NOMO-1 (cell line): ENCODE measurements at regions not wholly inside any gene's neighbourhood (a gene's known extent, or its start where the extent isn't known, plus 50 kb on each side); places are given as distances from the start of the nearest gene placed in this dataset.

Experiments used
- DNase-seq, 2 experiments: peaks; one replicate each; lab custom pipeline; 2025; ENCODE audit not compliant: unreplicated experiment in 2 of 2; lab: John Stamatoyannopoulos, UW

DNA sequence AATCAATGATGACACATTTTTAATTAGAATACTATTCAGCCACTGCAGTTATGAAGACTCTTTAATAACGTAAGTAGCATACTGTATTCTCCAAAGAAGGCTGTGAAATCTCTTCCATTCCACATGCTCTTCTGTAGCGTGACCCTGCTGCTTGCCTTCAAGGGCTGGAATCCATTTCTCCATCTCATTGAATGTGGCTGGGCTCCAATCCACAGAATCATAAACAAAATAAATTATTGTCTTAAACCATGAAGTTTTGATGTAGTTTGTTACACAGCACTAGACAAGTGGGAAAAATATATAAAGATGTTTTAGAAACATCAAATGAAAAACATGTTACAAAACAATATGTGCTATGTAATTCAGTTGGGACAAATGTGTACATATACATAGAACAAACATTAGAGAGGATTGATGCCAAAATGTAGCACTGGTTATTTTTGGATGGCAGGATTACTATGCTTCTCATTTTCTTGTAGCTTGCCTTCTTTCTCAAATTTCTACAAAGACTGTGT, 410.8 kb upstream of the PODXL start:
- no peak for DNase-seq

DNA sequence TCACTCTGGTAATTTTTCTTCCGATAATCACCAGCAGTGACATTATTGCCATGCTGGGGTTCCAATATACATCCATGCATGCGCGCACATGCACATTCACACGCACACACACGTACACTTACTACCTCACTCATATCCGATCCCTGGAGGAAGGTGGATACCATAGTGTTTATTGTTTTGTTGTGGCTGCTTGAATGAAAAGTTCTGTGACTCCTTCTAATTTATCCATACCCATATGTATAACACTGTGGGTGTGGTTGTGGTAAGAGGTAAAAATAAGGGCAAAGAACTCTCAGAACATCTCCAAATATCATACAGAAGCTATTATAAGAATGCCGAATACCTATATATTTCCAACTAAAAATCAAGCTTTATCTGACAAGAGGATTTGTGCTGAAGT, 407.8 kb upstream of the PODXL start:
- no peak for DNase-seq

DNA sequence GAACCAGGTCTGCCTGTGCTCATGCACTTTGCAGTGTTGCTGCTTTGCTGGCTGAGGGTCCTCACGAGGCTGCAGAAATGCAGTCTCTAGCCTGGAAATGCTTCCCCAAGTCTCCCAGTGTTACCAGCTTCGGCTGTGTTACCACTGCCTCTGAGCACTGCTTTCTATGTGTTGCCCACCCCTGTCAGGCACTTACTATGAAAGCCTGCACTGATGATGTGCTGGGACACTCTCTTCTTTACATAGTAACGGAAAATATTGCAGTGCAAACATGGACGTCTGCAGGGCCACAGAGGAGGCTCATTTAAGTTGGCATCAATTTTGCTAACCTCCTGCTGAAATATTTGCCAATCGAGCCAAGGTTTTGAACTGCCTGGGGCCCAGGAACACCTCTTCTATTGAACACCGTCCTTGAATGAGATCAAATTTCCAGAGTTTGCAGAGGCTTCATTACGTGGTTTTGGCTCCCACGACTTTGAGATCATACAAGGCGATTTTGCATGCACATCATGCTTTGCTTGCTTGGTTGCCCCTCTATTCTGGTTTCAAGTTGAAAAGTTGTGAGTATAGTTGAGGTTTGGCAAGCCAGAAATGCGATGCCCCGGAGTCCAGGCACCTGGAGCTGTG, 404.7 kb upstream of the PODXL start:
- no peak for DNase-seq

DNA sequence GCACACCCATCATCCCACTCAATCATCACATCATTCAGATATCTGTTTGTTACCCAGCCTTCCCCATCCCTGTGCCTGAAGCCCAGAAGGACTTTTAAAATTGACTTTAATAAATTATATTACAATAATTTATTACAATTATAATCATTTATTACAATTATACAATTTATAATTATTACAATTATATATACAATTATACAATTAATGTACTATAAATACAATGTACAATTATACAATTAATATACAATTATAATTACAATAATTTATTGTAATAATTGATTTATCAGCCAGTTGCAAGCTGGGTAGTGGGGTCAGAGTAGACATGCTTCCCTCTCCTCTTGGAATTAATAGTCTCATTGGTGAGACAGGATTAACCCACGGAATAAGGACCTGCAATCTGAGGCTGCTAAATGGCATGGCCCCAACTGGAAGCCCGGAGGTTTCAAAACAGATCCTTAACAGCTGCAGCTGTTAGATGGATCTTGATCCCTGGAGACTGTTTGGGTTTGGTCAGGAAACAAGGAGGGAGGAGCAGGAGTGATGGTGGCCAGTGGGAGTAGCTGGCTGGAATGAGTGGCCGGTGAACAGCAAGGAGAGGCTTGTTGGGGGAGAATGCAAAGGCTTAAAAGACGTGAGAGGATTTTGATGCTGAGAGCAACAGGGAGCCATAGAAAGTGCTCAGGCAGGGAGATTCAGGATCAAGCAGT, 402.8 kb upstream of the PODXL start:
- DNase-seq, result no peak

DNA sequence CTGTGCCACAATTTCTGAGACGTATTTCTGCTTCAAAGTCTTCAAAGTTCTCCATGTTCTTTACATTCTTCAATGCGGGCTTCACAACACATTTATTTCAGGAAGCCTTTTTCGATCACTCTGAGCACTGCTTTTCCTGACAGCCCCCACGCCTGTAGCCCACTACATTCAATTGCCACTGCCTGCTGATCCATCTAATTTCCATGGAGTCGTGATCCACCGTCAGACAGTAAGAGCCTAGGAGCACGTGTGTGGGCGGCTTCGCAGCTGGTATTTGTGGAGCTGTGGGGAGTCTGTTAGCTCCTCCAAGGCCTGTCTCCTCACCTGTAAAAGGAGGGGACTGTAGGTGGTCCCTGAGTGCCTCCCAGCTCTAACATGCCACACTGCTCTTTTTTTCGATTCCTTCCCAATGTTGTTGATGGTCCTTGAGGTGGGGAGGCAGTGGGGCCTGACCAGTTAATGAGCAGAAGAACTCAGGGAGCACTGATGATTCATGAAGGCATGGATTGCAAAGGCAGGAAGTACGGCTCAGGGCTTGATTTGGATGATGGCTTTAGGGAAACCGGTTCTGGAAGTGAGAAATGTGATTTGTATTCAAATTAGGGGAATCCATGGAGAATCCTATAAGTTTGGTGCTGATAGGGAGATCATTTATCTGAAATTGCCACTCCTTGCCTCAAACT, 401.1 kb upstream of the PODXL start:
- no peak for DNase-seq

DNA sequence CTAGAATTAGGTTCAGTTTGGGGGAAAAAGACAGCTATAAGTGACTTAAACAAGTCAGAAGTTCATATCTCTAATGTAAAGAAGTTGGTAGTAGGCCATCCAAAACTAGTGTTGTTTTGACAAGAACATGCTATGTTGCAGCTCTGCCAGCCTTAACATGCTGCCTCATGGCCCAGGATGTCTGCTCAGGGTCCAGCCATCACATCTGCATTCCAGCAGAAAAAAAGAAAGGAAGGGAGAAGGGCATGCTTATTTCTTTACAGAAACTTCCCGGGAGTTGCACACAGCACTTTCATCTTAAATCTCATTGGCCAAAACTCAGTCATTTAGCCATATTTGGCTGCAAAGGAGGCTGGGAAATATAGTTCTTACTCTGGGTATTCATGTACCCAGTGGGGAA, 400.4 kb upstream of the PODXL start:
- no peak for DNase-seq

DNA sequence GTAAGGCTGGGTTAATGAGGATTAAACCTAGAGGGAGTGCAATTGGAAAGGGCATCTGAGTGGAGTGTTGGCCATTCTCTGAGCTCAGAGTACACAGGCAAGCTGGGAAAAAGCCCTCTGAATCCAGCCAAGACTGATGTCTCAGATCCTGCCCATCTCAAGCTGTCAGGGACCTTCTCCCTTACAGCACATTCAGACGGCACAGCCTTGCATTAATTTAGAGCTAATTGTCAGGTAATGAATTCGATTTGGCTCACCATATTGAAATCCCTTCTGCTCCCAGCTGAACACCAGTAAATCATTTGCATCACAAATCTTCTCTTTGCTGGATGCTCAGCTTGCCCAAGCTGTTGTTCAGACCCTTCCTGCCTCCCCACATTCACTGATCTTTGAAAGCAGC, 399.3 kb upstream of the PODXL start:
- DNase-seq, result no peak

DNA sequence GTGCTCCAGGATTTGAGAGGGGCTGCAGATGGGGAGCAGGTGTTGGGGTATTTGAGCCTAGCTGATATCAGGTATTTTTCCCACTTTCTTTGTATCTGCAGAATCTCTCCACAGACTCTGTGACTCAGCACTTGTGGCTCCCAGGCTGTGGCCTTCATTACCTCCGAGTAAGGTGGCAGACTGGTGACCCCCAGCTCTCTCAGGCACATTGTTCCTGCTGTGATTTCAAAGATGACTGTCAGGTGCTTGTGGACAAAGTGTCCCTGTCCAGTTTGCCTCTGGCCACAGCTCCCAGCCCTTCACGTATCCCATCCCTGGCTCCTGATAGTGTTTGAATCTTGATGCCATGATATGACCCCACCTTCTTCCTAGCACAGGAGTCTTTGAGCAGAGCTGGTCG, 396.8 kb upstream of the PODXL start:
- DNase-seq, result no peak

DNA sequence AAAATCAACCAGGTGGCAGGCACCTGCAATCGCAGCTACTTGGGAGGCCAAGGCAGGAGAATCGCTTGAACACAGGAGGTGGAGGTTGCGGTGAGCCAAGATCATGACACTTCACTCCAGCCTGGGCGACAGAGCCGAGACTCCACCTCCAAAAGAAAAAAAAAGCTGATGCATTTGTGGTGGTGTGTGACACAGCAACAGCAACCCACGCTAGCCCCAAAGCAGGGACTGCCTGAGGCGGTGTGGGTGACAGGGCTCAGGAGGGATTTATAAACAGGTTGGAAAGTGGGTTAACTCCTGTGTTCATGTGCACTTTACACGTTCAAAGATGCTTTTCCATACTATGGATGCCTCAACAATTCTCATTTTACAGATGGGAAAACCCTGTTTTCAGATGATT, 395.9 kb upstream of the PODXL start:
- DNase-seq, result no peak

DNA sequence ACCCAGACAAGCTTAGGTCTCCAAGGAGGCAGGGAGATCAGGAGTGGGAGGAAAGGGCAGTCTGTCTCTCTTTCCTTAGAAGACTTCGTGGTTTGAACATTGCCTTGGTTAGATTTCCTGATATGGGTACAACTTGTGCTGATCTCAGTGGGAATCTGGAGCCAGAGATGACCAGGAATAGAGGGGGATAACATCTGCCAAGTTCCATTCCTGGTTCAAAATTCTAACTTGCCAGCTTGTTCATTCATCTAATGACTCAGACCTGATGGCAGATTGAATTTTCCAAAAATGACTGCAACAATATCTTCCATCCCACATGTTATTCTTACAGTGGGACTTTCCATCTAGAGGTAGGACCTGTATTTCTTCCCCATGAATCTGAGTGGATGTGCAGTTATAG, 394.3 kb upstream of the PODXL start:
- DNase-seq, result no peak

DNA sequence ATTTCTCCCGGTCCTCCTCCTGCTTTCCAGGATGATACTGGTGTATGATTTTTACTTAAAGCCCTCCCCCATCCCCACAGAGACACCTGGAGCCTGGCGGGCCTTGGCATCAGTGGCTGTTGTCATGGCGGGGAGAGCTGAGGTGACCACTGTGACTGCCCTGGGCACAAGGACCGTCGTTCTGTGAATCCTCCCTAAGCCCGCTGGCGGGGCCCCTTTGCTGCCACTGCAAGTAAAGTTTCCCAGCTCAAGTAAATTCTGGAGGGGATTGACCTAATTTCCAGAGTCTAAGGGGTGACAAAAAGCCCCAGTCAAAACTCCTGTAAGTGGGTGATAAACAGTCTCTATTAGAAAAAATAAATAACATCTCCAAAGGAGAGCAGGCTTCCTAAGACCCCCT, 393.2 kb upstream of the PODXL start:
- no peak for DNase-seq

DNA sequence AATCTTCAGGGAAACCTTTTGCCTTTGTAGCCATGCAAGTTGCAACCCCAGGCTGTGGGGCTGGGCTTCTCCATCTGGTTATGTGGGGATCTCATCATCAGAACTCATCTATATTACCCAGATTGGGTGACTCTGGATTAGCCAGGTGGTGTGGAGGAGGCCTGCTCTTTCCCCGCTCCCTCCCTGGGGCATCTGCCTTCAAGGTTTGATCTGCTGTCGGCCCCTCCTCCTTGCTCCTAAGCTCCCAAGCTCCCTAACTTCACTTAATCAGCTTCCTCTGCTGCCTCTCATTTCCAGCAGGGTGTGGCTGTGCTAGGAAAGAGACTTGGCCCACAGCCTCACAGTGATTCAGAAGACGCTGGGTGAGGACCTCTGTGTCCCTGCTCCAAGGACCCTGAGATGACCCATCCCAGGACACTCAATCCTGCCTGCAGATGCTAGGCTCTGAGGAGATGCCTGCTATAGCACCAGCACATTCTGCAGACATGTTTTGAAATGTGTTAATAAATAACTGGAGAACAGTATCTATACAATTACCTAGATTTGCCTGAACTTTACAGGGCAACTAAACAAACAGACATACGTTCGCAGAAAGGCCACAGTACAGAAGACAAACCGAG, 392.1 kb upstream of the PODXL start:
- no peak for DNase-seq

DNA sequence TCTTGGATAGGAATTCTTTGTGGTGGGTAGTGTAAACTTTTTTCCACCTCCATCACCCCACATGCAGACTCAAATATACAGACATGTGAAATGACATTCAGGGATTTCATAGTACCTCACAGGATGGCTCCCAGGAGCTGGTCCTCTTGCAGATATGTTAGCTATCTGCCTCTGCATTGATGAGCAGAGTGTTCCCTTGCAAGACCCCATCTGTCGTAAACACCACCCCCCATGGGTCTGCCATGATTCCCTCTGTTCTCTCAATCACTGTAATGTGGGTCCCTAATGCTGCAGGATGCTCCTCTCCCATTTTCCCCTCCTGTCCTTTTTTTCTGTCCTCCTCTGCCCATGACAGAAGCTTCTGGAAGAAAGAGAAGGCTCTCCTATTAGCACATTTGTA, 391.2 kb upstream of the PODXL start:
- DNase-seq, result no peak

DNA sequence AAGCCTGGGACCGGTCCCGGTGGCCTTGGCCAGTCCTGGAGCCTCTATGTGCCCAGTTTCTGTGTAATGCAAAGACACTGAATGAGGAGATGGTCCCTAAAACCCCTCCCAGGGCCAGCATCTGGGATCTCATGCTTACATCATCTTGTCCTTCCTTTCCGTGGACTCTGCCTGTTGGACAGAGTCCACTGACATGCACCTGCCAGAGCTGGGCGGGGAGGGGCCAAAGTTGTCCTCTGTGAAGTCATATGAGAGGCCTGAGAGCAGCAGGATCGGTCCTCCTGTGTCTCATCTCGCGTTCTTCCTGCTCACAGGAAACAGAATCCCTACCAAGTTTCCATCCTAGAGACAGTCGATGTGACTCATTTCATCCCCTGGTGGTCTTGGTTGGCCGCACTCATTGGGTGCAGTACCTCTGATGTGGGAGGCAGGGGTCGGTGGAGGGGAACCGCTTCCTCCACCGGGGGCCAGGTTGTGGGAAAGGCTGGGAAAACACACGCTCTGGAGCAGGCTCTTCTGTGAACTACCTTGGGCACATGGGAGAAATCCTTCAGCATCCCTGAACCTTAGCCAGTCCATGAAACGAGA, 389.6 kb upstream of the PODXL start:
- DNase-seq, result no peak

DNA sequence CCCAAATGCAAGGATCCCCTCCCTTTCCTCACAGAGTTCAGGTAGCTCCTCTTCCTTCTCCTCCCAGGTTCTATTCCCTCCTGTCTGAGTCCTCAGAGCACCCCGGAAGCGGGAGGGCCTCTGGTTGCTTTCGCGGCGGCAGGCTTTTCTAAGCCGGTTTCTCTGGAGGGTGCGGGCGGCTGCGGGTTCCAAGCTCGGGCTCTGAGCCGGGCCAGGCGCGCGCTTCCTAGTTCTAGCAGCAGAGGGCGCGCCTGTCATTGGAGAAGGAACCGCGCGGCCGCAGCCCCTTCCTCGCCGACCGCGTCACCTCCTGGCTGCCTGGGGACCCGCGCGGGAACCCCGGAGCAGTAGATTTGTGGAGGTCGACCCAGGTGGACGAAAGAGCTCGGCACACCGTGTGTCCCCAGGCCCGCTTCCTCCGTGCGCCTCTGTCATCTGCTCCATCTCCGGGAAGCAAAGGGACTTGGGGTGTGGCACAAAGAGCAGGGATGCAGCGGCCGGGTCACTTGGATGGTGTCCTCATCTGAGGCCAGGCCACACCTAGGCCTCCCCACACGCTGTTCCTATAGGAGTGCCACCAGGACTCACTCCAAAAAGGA, 389.0 kb upstream of the PODXL start:
- DNase-seq, result no peak

DNA sequence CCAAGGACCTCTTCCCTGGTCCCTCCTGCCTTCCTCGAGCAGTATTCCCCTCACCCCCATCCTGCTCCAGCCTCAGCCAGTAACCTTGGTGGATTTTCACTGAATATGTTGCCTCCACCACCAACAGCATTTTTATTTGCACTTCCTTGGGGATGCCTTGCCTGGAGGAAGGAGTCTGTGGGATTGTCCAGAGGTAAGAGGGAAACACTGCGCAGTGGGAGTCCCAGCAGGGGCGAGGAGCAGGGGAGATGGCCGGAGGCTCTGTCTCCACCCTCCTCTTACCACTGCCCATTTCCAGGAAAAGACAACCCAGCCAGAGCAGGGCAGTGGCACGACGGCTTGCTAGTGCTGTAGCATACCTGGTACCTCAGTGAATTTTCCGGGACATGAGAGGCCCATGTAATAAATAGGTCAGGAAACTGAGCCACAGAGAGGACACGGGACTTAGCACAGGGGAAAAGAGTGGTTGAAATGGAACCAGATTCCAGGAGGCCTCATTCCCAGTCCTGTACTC, 388.2 kb upstream of the PODXL start:
- DNase-seq, result no peak

DNA sequence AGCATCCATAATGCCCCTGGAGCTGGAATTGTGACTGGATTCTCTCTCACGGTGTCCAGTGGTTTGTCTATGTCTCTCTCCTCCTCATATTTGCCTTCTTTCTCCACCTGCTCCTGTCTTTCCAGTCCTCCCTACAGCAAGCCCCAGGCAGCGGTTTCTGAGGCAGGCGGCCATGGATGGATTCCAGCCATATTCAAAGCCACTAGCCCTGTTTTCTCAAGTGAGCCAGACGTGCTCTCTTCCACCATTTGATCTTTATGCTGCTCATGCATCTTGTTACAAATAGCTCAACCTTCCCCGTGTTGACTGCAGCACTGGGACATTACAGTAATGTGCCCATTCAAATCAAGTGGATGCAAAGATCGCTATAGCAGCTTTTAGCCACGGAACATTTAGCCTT, 387.2 kb upstream of the PODXL start:
- no peak for DNase-seq

DNA sequence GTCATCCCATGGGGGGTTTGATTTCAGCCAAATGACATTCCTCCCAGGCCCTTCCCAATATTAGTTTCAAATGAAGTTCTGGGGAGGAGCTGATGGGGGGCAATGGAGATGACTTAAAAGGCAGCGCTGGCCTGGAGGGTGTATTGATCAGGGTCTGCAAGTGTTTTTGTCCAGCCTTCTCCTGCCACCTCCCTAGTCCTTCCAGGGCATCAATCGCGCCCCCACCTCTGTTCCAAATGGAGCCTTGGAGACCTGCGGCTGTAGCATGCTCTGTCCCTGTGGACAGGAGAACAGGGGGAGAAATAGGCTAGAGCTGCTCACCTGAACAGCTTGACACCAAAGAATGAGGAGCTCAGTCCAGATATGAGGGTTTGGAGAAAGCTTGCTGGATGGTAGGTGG, 386.8 kb upstream of the PODXL start:
- no peak for DNase-seq

DNA sequence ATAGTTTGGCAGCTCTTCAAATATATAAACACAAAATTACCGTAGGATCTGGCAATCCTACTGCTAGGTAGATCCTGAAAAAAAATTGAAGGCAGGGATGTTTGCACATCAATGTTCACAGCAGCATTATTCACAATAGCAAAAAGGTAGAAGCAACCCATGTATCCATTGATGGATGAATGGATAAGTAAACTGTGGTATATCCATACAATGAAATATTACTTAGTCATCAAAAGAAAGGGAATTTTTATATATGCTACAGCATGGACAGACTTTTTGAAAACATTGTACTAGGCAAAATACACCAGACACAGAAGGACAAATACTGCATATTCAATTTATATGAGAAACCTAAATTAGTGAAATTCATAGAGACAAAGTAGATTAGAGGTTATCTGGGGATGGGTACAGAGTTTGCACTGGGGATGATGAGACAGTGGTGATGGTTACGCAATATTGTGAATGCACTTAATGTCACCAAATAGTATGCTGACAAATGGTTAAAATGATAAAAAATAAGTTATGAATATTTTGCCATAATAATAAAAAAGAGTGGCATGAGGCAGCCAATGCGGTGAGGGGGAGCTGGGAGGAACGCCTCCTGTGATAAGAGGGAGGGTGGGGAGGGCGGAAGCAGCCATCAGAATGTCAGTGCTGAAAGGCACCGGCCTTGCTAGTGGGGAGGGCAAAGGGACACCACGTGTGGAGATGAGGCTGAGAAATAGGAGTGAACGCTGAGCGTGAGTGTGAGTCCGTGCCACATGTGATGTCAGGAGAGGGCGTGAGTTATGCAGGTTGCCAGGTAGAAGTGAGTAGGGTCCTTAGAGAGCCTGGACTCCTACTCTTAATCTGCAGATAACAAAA, 386.1 kb upstream of the PODXL start:
- DNase-seq, result no peak

DNA sequence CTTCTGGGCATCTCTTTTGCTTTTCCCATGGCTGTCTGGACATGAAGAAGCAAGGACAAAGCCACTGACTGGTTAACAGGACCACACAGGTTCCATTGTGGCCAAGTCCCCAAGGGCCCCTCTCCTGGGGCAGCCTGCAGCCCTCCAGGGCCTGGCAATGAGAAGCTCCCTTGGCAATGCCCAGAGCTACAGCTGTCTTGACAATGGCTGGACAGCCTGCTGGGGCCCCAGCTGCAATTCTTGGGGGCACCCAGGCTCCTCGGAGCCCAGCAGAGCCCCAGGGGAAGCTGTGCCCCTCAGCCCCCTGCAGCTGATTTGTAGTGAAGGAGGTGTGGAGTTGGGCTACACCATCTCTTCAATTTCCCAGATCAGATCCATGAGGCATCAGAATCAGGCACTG, 384.9 kb upstream of the PODXL start:
- no peak for DNase-seq
